Dermis blood vessel endothelial cell (primary cell): ENCODE measurements at regions not wholly inside any gene's neighbourhood (a gene's known extent, or its start where the extent isn't known, plus 50 kb on each side); places are given as distances from the start of the nearest gene placed in this dataset.
"Not testable (repeated sequence)": the region's sequence is repeated elsewhere in the genome, so short reads cannot be mapped to it uniquely, and the experiment has no call there.

Source experiments
- DNase-seq: peaks from one replicate; pipeline ENCODE4 v3.0.0; 2010

DNA sequence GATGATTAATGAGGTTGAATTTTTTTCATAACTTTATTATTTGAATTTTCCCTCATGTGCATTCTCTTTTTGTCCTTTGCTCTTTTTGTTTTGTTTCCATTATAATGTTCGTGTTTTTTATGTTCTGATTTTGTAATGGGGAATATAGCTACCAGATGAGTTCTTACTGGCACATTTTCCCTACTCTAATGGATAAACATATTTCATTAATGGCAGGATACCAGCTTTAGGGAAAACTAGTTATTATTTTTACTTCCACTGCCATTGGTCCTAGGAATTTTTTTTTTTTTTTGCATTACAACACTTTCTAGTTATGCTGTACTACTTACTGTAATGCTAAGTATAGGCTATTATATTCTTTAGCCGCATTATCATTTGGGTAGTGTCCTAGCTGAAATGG is 286.3 kb downstream of the SPRY1 start:
- no peak for DNase-seq

DNA sequence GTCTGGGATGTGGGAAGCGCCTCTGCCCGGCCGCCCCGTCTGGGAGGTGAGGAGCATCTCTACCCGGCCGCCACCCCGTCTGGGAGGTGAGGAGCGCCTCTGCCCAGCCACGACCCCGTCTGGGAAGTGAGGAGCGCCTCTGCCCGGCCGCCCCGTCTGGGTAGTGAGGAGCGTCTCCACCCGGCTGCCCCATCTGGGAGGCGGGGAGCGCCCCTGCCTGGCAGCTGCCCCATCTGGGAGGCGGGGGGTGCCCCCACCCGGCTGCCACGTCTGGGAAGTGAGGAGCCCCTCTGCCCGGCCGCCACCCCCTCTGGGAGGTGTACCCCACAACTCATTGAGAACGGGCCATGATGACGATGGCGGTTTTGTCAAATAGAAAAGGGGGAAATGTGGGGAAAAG is 288.3 kb downstream of the SPRY1 start:
- DNase-seq, result not testable (repeated sequence)

DNA sequence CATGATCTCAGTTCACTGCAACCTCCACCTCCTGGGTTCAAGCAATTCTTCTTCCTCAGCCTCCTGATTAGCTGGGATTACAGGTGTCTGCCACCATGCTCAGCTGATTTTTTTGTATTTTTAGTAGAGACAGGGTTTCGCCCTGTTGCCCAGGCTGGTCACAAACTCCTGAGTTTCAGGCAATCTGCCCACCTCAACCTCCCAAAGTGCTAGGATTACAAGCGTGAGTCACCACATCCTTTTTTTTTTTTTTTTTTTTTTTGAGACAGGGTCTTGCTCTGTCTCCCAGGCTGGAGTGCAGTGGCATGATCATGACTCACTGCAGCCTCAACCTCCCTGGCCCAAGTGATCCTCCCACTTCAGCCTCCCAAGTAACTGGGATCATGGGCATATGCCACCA is 298.9 kb downstream of the SPRY1 start:
- not testable (repeated sequence) for DNase-seq

DNA sequence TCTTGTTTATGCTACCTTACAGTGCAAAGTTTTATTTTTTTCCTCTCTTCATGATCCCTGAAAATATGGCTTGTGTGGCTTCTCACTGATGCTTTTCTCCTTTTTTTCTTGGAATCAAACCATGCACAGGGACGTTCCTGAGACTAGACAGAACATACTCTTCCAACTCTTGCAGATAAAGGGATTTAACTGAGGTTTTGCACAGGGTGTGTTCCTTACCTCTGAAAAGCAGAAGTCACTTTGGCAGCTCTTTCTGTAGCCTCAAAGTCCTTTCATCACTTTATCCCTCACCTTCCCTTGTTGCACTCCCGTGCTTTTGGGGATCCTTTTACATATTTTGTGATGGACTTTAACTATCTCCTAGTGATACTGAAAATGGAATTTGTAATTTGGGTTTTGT is 300.1 kb downstream of the SPRY1 start:
- DNase-seq, result no peak

DNA sequence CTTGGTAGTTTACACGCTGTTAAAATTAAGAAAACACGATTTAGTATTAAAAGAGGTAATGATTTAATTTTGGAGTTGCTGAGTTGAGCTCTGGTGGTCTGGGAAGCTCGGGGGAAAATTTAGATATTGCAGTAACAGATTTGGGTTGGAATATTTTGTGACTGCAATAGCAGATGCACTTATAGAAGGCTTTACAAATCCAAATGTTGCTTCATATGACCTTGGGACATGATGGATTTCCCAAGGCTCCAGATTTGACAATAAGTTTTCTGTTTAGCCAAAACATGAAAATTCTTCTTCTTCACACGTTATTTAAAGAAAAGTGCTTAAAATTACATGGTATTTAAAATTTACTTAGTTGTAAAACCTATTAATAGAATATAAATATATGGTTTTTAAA is 302.0 kb downstream of the SPRY1 start:
- no peak for DNase-seq

DNA sequence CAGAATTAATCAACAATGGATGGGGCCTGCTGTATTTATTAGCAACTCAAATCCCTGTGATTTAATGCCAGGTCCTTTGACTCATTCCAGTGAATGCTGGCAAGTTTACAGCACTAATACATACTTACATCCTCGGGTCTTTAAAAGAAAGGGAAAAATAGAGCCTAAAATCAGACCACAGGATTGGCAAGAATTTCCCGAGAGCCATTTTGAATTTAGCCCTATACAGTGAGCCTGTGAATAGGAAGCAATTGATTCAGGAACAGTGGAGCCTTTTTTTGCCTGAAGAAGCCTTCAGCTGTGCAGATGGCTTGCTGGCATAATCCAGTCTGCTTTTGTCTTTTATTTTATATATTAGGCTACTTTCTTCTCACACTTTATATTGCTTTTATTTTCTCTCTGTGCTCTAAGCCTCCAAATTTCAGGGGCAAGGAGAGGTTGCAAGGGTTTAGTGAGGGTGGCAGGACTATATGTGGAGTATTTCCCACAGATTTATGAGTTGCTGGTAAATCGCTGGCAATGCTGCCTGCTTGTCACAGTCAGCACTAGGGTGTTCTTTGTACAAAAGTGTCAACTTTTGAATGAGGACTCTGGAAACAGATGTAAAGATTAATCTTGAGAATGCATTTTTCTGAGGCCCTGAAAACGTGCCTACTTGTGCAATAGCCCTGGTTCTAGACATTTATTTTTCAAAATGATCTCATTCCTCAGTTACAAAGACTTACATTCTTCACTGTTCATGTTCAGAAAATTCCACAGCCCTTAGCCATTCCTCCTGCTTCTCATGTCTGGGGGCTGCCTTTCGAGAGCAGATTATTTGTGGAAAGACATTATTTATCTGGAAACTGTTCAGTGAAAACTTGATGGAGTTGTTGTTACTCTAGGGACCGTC is 303.5 kb downstream of the SPRY1 start:
- DNase-seq, result peak; percentile 68

DNA sequence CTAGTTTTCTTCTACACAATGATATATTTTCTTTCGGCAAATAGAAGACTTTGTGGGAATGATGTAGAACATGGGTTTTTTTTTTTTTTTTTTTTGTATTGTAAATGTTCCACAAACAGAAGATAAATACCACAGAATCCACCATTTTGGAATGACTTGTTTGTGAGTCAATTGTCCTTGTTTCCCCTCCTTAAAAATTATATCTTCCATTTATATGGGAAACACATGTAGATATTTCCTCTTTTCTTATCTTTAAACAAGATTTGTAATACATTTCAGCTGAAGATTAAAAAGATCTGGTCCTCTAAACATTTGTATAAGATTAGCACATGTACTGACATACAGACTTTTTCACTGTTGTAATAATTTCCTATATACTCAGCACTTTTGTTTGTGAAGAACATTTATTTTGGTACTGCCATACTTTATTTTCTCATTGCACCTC is 304.6 kb downstream of the SPRY1 start:
- no peak for DNase-seq

DNA sequence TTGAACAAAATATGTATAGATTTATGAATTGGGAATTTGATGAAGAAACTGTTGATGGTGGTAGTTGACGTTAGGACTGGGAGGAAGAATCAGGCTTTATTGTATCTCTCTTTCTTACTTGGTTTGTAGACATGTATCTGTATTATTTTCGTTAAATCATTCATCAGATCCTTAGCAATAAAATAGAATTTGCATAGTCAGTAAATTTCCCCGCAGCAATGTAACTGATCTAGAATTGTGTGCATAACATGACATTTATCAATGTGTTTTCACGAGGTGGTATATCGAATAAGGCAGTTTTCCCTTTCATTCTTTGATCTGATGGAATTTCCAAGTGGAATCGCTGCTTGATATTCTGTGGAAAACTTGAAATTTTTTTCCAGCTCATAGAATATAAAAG is 308.8 kb downstream of the SPRY1 start:
- DNase-seq, result no peak

DNA sequence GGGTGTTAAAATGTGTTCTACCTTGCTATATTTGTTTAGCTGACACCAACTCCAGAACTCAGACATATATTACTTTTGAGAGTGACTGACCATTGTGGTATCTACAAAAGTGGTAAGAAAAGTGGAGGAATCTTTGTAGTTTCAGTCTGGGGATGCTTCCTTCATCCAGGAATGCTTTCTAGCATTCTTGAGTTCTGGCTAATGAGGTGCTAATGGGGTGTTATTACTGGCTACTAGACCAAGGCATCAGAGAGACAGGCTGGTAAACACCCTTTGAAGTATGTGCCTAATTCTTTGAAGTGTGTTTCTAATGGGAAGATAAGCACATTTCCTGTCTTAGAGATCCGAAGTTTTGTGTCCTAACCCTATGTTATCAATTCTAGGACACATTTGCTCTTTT is 310.4 kb downstream of the SPRY1 start:
- DNase-seq, result no peak

DNA sequence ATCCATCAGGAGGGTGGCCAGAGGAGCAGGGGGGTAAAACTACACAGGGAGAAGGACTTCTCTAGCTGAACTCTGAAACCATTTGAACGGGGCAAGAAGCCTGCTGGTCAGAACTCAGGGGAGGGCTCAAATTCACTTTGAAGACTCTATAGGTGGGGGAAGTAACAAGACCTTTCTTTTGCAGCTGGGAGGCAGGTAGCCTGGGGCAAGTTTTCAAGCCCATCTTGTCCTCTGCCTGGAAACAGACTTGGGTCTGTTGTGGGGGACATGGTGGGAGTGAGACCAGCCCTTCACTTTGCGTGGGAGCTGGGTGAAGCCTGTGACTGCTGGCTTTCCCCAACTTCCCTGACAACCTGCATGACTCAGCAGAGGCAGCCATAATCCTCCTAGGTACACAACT is 312.3 kb downstream of the SPRY1 start:
- no peak for DNase-seq

DNA sequence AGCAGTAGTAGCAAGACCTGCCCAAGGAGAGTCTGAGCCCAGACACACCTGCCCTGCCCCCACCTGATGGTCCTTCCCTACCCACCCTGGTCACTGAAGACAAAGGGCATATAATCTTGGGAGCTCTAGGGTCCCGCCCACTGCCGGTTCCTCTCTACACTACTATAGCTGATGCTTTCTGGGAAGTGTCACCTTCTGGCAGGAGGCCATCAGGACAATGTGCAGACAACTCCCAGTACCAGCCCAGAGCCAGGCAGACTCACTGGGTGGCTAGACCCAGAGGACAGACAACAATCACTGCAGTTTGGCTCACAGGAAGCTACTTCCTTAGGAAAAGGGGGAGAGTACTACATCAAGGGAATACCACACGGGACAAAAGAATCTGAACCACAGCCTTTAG is 312.7 kb downstream of the SPRY1 start:
- DNase-seq, result peak; percentile 42

DNA sequence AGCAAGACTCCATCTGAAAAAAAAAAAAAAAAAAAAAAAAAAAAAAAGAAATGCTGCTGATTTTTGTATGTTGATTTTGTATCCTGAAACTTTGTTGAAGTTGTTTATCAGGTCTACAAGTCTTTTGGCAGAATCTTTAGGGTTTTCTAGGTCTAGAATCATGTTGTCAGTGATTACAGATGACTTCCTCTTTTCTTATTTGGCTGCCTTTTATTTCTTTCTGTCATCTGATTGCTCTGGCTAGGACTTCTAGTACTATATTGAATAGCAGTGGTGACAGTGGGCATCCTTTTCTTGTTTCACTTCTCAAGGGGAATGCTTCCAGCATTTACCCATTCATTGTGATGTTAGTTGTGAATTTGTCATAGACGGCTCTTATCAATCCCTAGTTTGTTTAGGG is 334.4 kb downstream of the SPRY1 start:
- DNase-seq, result no peak

DNA sequence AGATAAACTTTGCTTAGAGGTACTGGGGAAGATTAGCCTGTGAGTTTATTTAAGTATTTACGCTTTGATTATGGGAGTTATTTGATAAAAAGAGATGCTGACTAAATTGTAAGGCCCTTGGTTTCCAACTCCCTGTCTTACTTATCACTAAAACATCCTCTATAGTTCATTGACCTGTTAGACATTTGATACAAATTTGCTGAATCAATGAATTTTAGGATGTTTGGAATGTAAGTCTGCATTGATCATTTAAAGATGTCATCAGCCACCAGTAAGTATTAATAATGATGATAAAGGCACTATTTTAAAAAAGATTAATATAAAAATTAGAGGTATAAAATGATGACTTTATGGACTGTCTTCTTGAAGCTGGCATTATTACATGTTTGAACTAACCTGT is 340.6 kb downstream of the SPRY1 start:
- DNase-seq, result no peak

DNA sequence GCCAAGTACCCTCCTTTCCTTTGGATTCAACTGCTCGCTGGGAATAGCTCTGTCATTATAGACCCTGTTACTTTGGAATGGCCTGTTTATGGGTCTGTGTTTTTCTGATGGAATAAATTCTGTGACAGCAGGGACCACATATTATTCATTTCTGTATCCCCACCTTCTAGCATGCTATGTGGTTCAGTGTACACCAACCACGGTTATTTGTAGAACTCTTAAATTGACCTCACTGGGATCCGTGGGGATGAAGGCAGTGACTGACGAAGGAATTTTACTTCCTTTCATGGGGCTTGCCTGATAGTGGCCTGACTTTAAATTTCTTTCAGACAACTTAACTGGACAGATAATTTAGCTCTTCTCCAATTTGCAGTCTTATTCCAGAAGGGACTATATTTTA is 343.2 kb downstream of the SPRY1 start:
- no peak for DNase-seq

DNA sequence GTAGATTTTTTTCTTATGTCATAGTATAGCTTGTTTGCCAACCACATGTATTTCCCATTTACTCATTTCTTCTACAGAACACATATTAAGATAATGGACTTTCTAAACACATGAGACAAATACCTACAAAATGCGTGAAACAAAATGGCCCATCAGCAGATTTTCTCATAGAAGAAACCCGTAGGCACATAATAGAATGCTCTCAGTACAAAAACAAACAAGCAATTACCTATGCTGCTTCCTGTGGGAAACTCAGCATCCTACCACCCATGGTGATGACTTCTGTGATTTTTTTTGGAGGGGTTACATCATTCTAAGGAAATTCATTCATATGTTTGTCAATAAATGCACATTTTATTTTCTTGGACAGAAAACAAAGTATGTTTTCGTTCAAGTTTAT is 343.6 kb downstream of the SPRY1 start:
- peak; percentile 17 for DNase-seq

DNA sequence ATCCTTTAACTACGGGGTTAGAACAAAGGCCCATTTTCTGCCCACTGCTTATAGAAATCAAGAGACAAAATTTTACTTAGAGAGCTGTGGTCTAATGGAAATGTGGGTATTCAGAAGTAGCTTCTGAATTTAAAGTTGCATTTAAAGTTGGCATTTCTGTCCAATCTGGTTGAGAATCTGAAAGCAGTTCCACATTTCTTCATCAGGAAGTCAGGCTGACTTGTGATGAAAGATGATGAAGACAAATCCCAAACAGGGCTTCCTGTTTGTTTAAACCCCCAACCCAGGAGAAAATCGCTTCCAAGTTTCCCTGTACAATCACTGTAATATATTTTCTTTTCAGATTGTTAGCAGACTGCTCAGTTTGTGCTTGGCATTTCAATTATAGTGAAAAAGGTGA is 345.3 kb downstream of the SPRY1 start:
- DNase-seq, result peak; percentile 56

DNA sequence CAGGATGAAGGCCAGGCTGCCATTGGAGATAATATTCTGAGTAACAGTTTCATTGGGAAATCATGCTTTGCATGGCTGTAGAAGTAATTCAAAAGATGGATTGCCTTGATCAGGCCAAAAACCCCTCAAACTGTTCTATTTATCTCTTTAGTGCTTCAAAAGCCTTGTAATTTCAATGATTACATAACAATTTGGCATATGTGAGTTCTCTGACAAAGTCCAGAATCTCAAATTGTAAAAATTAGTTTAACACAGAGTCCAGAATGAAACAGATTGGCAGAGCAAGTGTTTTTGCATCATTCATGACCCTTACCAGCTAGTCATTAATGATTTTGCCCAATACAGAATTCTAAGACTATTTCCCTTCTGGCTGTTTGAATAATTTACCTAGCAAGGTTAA is 347.3 kb downstream of the SPRY1 start:
- no peak for DNase-seq

DNA sequence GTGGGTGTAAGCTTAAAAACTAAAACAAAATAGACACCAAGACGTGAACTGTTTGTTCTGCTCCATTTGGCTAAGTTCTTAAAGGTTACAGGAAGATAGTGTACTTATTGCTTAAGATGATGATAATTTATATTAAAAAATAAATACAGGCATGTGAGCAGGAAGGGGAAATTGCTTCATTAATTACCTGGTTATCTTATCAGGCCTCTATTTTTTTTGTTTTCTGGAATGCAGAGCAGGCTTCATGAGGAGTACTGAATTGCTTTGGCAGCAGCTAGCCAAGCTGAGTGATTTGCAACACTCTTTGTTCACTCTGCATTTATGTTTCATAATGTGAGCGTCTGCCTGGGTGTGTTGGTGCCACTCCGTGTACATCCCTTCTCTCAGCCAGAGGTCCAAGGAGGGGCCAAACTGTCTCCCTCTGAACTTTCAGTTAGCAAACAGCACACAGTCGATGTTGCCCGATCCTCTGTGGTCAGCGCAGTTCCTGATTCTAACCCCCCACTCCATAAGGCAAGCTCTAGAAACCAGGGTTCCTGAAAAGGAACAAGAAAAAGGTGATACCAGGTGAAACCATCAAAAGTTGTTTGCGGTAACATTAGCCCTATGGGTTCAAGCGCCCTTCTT is 348.2 kb downstream of the SPRY1 start:
- peak; percentile 12 for DNase-seq

DNA sequence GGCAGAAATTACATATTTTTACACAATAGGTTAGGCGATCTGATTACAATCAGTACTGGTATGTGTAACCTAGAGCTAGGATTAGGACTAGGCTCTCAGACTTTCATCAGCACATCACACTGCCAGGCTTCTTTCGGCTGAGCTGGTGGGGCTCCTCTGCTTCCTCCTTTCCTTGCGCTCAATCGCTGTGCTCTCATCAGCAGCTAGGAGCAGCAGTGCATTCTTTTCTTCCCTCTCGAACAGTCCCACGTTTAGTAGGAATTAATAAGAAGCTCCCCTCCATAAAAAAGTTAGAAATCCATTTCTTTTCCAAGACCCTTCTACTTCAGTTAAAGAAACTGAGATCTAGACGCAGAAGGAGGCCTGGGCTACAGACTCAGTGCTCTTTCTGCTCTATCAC is 350.4 kb downstream of the SPRY1 start:
- DNase-seq, result no peak

DNA sequence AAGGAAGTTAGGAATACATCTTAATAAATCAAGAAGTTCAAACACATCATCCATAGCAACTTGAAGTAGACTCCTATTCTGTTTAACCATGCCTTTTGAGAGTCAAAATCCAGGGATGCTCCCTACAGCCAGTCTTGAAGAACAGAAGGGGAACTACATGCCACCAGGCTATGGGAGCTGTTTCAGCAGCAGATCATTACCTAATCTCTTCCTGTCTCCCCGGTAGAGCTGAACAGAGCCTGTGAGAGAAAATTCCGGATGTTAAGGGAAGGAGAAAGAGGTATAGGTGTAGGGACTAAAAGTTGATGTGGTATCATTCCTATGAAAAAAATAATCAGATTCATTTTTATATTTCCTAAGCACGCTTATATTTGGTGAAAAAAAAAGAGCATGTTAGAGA is 352.2 kb downstream of the SPRY1 start:
- peak; percentile 12 for DNase-seq

DNA sequence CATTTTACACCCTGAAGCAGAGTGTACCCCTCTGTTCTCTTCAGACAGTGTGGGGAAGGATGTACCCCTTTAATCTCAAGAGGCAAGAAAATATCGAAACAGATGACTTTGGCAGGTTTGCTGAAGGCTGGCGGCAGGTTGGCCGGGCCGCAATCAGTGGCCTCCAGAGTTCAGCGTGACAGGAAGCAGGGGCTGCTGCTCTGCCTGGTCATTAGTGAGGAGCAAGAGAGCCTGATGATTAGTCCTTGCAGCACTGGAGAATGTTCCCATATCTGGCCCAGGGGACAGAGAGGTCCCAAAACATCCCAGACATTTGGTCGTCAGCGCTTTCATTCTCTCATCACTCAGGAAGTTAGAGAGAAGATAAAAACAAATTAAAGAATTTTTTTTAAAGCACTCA is 352.8 kb downstream of the SPRY1 start:
- DNase-seq, result peak; percentile 61

DNA sequence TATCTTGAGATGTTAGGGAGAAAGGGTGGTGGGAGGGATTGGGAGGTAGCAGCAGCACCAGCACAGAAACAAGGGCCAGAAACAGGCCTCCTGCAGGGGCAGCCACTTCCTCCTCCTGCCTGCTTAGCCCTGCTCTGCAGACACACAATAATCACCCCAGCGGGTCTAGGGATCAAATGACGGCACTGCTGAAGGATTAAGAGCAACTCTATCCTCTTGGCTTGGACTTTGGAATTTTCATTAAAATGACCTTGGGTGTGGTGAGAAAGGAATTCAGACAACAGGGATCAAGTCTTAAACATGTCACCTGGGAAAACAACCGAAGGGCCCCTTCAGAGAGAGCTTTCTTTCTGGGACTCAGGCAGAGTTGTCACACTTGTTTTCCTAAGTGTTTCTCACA is 353.4 kb downstream of the SPRY1 start:
- peak; percentile 3 for DNase-seq

DNA sequence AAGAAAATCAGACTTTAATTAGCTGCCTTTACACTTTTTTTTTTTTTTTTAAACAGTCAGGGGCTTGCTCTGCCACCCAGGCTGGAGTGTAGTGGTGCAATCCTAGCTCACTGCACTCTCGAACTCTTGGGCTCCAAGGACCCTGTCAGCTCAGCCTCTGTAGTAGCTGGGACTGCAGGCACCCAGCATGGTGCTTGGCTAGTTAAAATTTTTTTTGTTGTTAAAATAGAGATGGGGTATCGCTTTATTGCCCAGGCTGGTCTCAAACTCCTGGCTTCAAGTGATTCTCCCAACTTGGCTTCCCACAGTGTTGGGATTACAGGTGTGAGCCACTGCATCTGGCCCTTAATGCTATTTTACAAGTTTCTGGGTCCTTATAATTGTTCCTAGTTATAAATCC is 359.1 kb downstream of the SPRY1 start:
- DNase-seq, result no peak

DNA sequence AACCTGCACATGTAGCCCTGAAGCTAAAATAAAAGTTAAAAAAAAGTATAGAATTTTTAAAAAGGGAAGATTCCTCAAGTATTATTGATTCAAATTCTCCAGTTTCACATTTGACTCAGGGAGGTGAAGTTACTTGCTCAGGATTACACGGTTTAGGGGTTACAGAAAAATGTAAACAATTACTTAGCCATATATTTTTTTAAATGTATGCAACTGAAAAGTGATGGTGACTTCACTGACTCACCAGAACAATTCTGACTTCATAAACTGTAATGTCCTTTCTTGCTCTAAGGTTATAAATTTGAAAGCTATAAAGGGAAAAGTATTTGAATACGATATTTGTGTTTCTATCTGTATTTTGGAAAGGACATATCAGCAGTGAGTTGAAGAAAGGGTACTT is 371.2 kb downstream of the SPRY1 start:
- DNase-seq, result no peak
